Activated naive CD8-positive, alpha-beta T cell treated with anti-CD3 and anti-CD28 coated beads, Interleukin-2, amount 50 U/mL, for 24 hours (primary cell): ENCODE measurements at regions not wholly inside any gene's neighbourhood (a gene's known extent, or its start where the extent isn't known, plus 50 kb on each side); places are given as distances from the start of the nearest gene placed in this dataset.

Source experiments
- ATAC-seq: fragments of 150-1000 bp; cut with Tn5 transposase; one replicate; pipeline ENCODE4 v1.10.0; 2021
- DNase-seq: peaks from one replicate; pipeline ENCODE4 v3.0.0; 2021
- H3K27ac Mint-ChIP-seq: one replicate; pipeline ENCODE4 v1.8.0; 2021; ENCODE audit warnings: mild to moderate bottlenecking, mixed read lengths
- H3K27me3 Mint-ChIP-seq: one replicate; pipeline ENCODE4 v1.8.0; 2021; ENCODE audit warnings: mixed read lengths
- H3K36me3 Mint-ChIP-seq: one replicate; pipeline ENCODE4 v1.8.0; 2021; ENCODE audit warnings: low read depth, mixed read lengths
- H3K4me1 Mint-ChIP-seq: one replicate; pipeline ENCODE4 v1.8.0; 2021; ENCODE audit warnings: mixed read lengths
- H3K4me3 Mint-ChIP-seq: one replicate; pipeline ENCODE4 v1.8.0; 2021; ENCODE audit warnings: mild to moderate bottlenecking, moderate library complexity, mixed read lengths
- H3K9me3 Mint-ChIP-seq: one replicate; pipeline ENCODE4 v1.8.0; 2021; ENCODE audit warnings: mixed read lengths

DNA sequence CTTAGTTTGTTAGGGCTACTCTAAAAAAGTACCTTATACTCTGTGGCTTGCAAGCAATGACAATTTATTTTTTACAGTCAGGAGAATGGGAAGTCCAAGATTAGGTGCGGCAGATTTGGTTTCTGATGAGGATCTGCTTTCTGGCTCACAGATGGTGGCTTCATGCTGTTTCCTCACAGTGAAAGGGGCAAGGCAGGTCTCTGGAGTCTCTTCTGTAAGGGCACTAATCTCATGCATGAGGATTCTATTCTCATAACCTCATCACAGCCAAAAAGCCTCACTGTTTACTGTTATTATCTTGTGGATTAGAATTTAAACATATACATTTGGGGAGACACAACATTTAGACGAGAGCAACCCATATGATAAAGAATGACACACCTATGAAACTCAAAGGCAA, 1957.4 kb upstream of the SEL1L start:
- H3K27ac Mint-ChIP-seq = no peak overlapping the region

DNA sequence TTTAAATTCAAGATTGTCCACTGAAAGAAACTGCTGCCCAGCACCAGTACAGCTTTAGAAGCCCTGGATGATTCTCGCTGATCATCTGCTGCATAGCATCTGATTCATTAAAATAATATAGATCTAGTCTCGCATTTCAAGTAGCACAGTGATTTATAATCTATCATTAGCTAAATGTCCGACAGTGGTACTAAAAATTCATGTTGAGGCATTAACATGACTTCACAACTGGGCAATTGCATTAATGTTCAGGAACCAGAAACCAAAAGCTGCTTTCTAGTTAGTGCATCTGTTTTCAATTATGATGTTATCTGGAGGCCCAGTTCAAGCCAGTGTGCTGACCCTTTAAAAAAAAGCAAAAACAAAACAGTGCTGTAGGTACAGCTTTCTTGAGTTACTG, 1987.2 kb upstream of the SEL1L start:
- no peaks in the 10 kb centered on the region for H3K4me1 Mint-ChIP-seq
- H3K4me3 Mint-ChIP-seq = no peak overlapping the region
- H3K27ac Mint-ChIP-seq = no peak overlapping the region
- no peaks in the 10 kb centered on the region for H3K36me3 Mint-ChIP-seq
- ATAC-seq (no peak), DNase-seq (no peak)
- no peaks in the 10 kb centered on the region for H3K27me3 Mint-ChIP-seq
- H3K9me3 Mint-ChIP-seq = peaks cover 13% of the 10 kb centered on the region

More for the DNA sequence above, 1957.4 kb upstream of the SEL1L start:
- H3K4me3 Mint-ChIP-seq = no peak overlapping the region
- ATAC-seq (no peak), DNase-seq (no peak)
- H3K36me3 Mint-ChIP-seq = no peaks in the 10 kb centered on the region
- no peaks in the 10 kb centered on the region for H3K27me3 Mint-ChIP-seq
- no peaks in the 10 kb centered on the region for H3K4me1 Mint-ChIP-seq
- peaks cover 6% of the 10 kb centered on the region for H3K9me3 Mint-ChIP-seq

DNA sequence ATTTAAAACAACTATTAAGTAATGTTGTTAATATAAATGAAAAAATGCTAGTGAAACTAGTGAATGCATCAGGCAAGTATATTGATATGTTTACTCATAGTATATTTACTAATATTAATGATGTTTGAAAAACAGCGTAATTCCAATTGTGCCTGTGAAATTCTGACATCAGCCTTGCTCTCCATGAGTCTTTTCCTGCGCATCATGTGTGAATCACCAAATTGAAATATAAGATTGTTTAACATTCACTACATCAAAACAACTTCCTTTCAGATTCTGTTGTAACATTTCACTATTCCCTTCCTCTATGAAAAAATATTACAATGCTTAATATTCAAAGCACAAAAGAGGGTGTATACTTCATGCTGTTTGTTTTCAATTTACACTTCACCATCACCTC, 1995.9 kb upstream of the SEL1L start:
- Mint-ChIP-seq H3K27me3 (no peaks in the 10 kb centered on the region), H3K4me3 (no peak overlapping the region), H3K27ac (no peak overlapping the region)

DNA sequence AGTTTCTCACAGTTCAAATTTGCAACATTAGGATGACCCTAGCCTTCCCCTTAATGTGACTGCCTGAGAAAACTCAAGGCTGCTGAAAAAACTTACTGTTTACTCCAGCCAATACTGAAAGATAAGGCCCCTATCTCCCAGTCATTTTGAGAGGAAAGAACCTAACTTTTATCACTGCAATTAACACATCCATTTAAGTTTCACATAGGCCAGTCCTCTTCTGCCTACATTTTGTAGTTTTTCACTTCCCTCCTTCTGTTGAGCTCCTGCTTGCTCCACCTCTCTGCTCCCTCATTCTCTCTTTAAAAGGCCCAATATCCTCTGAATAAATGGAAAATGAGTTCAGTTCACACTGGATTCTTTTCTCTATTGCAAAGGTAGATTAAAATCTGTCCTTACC, 1996.2 kb upstream of the FLRT2 start:
- Mint-ChIP-seq H3K4me1 (no peaks in the 10 kb centered on the region), H3K36me3 (no peaks in the 10 kb centered on the region), H3K4me3 (no peak overlapping the region), H3K27ac (no peak overlapping the region), H3K27me3 (no peaks in the 10 kb centered on the region), H3K9me3 (peaks cover 10% of the 10 kb centered on the region)
- ATAC-seq (no peak), DNase-seq (no peak)

More for the DNA sequence above, 1995.9 kb upstream of the SEL1L start:
- no peak for DNase-seq
- ATAC-seq = no peak
- Mint-ChIP-seq H3K36me3 (no peaks in the 10 kb centered on the region), H3K9me3 (peaks cover 10% of the 10 kb centered on the region), H3K4me1 (no peaks in the 10 kb centered on the region)

DNA sequence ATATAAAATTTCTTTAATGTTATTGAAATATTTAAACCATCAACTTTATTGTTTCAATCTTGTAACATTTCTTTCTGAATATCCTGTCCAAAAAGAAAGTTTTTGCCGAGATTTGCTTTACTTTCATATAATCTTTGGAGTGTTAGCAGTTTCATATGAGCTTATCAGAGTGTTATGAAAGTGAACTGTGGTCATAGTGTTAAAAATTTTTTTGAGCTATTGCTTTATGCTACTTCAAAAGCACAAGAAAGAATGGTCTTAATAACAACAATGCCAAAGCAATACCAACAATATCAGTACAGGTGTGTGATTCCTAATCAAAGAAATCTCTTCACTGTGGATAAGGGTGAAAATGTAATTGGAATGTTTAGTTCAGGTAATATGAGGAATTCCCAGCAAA, 1994.9 kb upstream of the FLRT2 start:
- H3K27me3 Mint-ChIP-seq = no peaks in the 10 kb centered on the region
- DNase-seq (no peak), ATAC-seq (no peak)
- no peak overlapping the region for H3K4me3 Mint-ChIP-seq
- no peaks in the 10 kb centered on the region for H3K4me1 Mint-ChIP-seq
- H3K9me3 Mint-ChIP-seq = peaks cover 10% of the 10 kb centered on the region
- H3K36me3 Mint-ChIP-seq = no peaks in the 10 kb centered on the region
- H3K27ac Mint-ChIP-seq = no peak overlapping the region

DNA sequence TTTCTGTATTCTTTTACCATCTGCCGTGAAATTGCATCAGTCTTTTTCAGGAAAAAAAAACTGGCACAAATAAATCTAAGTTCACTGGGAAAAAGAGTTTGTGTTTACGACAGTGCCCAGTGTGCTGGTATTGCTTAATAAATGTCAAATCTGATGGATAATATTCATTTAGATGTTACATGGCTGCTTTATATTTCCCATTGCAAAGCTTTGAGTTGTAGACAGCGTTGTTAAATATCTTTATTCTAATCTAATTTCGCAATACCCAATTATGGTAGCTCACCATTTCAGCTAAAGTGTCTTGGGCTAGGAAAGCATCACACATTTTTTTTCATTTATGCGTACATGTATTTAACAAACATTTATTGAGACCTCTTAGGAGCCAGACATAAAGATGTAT, 1994.5 kb upstream of the FLRT2 start:
- peaks cover 10% of the 10 kb centered on the region for H3K9me3 Mint-ChIP-seq
- no peak for ATAC-seq
- no peak for DNase-seq
- no peak overlapping the region for H3K4me3 Mint-ChIP-seq
- no peak overlapping the region for H3K27ac Mint-ChIP-seq
- H3K27me3 Mint-ChIP-seq = no peaks in the 10 kb centered on the region
- H3K4me1 Mint-ChIP-seq = no peaks in the 10 kb centered on the region
- no peaks in the 10 kb centered on the region for H3K36me3 Mint-ChIP-seq

DNA sequence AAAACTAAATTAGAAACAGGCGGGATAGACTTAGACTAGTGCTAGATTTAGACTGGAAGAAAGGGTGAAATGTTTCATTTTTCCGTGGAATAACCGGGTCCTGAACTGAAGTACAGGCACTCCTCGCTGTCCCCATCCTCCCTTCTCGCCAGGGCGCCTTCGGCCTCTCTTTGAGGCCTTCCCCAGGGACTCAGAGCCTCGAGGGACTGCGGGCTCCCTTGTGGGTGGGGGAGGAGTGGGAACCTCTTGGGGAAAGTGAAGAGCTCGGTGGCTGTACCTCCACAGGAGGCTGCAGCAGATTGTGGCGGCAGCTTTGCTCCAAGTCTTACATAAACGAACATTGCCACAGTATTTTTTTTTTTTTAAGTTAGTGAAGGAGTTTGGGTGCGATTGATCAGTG, 1988.8 kb upstream of the FLRT2 start:
- no peaks in the 10 kb centered on the region for H3K27me3 Mint-ChIP-seq
- no peak for ATAC-seq

DNA sequence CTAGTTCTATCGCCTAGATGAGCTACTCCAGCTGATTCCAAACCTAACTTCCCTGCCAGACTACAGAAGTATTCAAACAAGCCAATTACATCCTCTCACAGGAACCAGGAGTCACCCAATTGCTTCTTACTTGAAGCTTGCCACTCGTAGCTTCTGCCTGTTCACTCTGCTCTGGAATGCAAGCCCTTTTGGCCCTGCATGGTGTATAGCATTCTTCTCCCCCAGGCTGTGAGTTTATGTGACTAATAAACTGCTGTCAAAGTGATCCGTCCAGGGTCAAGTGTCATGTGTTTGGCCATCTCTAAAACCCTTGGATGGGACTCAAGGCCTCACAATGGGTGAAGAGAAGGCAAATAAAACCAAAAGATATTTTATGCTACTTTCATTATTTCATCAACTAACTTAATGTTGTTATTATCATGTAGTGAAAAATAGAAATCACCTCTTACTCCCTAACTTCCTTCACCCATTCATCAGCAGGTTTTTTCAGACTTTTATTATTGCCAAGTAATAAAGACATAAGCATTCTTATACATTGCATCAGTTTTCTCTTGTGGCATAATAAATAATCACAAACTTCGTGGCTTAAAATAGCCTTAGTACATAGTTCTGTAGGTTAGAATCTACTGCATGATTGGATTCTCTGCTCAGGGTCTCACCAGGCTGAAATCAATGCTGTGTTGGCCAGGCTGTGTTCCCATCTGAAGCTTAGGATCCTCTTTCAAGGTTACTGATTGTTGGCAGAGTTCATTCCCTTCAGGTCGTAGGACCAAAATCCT, 1981.7 kb upstream of the FLRT2 start:
- no peak for ATAC-seq
- Mint-ChIP-seq H3K4me1 (no peaks in the 10 kb centered on the region), H3K9me3 (peaks cover 6% of the 10 kb centered on the region), H3K27me3 (no peaks in the 10 kb centered on the region), H3K27ac (no peak overlapping the region), H3K4me3 (no peak overlapping the region), H3K36me3 (no peaks in the 10 kb centered on the region)
- no peak for DNase-seq

More for the DNA sequence above, 1988.8 kb upstream of the FLRT2 start:
- Mint-ChIP-seq H3K36me3 (no peaks in the 10 kb centered on the region), H3K4me3 (no peak overlapping the region), H3K27ac (no peak overlapping the region), H3K9me3 (peaks cover 2% of the 10 kb centered on the region), H3K4me1 (no peaks in the 10 kb centered on the region)
- no peak for DNase-seq

DNA sequence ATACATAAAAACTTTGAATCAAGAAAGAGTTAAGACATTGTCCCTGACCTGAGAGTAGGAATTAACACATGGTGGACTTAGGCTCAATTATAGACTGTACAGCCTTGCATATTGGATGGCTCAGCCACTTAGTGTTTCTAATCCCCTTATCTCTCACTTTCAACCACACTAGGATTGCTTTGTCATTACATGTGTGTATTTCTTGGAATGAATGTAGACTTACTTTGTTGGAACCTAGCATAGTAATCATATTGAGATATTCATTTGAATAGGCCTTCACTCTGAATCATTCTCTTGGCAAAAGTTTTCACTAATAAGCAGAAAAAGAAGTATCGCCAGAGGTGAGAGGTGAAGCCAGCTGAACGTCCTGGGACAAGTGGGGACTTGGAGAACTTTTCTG, 1973.9 kb upstream of the FLRT2 start:
- Mint-ChIP-seq H3K9me3 (peaks cover 10% of the 10 kb centered on the region), H3K27ac (no peak overlapping the region), H3K4me3 (no peak overlapping the region), H3K27me3 (no peaks in the 10 kb centered on the region), H3K4me1 (no peaks in the 10 kb centered on the region), H3K36me3 (no peaks in the 10 kb centered on the region)
- ATAC-seq = no peak
- no peak for DNase-seq

DNA sequence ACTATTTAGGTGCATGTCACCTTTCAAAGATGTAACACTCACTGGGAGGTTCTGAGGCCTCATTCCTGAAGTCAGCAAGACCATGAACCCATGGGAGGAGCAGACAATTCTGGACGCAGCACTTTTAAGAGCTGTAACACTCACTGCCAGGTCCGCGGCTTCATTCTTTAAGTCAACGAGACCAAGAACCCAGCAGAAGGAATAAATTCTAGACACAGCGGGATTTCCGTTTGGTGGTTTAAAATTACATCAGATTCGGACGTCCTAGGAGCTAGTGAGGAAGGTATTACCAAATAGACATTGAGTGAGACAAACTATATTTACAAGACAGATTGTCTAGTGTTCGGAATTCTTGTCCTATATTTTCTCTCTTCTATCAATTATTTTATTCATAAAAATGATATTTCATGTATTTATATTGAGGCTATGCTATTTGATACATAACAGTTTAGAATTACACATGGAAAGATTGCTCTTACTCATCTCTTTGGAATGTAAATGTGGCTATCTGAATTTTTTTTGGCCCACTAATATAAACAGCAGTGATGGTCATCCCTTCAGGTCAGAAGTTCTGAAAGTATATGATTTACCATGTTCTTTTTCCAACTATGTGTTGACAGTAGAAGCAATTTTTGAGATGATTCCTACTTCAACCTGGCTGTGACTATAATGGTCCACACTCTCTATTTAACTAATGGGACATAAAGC, 1973.0 kb upstream of the FLRT2 start:
- H3K4me3 Mint-ChIP-seq = no peak overlapping the region
- H3K27me3 Mint-ChIP-seq = no peaks in the 10 kb centered on the region
- ATAC-seq = no peak
- no peak for DNase-seq
- H3K4me1 Mint-ChIP-seq = no peaks in the 10 kb centered on the region
- H3K36me3 Mint-ChIP-seq = no peaks in the 10 kb centered on the region
- H3K27ac Mint-ChIP-seq = no peak overlapping the region
- peaks cover 10% of the 10 kb centered on the region for H3K9me3 Mint-ChIP-seq

DNA sequence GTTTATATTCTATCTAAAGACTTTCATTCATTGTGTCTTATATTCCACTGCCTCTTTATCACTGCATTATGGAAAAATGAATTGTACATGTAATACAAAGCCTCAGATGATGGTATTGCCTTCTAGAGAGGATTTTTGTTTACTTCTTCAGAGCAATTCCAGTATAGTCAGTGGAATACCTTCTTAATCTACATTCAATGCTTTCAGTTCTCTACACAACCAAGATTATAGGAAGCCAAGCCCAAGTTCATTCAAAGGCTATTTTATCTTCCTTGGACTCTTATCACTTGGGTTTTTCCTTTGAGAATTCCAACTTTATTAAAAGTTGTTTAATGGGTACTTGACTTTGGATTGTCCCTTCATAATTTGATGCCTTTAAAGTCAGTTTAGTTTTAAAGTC, 1971.0 kb upstream of the FLRT2 start:
- no peaks in the 10 kb centered on the region for H3K36me3 Mint-ChIP-seq
- DNase-seq (no peak), ATAC-seq (no peak)
- no peaks in the 10 kb centered on the region for H3K4me1 Mint-ChIP-seq
- no peak overlapping the region for H3K4me3 Mint-ChIP-seq
- H3K27ac Mint-ChIP-seq = no peak overlapping the region
- H3K9me3 Mint-ChIP-seq = peaks cover 10% of the 10 kb centered on the region
- no peaks in the 10 kb centered on the region for H3K27me3 Mint-ChIP-seq

DNA sequence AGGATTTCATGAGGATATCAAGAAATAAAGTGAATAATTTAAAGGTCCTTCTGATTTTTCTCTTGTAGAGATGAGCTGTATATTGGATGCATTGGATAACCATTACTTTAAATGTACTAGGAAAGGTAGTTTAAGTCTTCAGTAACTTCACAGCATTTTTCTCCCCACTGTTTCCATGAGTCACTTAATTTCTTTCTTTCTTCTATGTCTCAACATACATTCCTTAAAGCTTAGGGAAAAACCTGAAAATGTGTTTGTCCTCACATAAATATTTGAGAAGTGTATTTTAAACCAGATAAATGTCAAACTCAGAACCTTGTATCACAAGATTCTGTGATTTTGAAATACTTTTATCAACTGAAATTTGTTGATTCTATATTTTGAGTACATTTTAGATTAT, 1970.2 kb upstream of the FLRT2 start:
- no peak overlapping the region for H3K27ac Mint-ChIP-seq
- no peak for DNase-seq
- H3K4me3 Mint-ChIP-seq = no peak overlapping the region

DNA sequence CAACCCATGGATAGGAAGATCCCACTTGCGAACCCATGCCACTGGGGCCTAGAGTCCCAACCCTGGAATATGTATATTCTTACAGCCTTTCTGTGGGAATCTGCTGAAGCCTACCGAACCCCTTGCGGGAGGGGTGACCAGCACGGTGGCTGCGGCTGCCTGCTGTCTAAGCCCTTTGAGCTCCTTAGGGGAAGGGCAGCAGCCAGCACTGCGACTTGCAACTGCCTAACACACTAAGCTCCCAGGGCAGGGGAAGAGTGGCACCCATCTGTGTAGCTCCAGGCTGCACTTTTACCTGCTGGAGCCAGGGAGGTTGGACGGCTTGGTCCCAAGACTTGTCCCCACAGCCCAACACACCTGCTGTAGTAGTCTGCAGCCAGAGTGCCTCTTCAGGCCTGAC, 1968.7 kb upstream of the FLRT2 start:
- Mint-ChIP-seq H3K4me1 (no peaks in the 10 kb centered on the region), H3K9me3 (peaks cover 10% of the 10 kb centered on the region), H3K27ac (no peak overlapping the region), H3K36me3 (no peaks in the 10 kb centered on the region), H3K4me3 (no peak overlapping the region), H3K27me3 (no peaks in the 10 kb centered on the region)
- no peak for DNase-seq
- no peak for ATAC-seq

More for the DNA sequence above, 1970.2 kb upstream of the FLRT2 start:
- no peak for ATAC-seq
- Mint-ChIP-seq H3K36me3 (no peaks in the 10 kb centered on the region), H3K9me3 (peaks cover 10% of the 10 kb centered on the region), H3K4me1 (no peaks in the 10 kb centered on the region), H3K27me3 (no peaks in the 10 kb centered on the region)

DNA sequence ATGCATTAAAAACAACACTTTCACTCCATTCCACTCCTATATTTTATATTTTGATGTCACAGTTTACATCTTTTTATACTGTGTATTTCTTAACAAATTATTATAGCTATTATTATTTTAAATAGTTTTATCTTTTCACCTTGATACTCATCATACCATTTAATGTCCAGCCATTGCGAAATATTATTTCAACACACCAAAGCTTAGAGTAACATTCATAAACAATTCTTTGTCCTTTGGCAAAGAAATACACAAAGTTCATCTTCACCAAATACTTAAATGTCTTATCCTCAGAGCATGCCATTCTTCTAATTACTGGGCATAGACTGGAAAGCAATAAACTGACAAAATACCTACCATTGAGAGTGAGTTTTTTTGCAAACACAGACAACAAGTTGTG, 1963.4 kb upstream of the FLRT2 start:
- no peak overlapping the region for H3K4me3 Mint-ChIP-seq
- H3K27ac Mint-ChIP-seq = no peak overlapping the region
- H3K27me3 Mint-ChIP-seq = no peaks in the 10 kb centered on the region
- DNase-seq = no peak
- no peak for ATAC-seq
- no peaks in the 10 kb centered on the region for H3K36me3 Mint-ChIP-seq
- no peaks in the 10 kb centered on the region for H3K4me1 Mint-ChIP-seq
- H3K9me3 Mint-ChIP-seq = peaks cover 10% of the 10 kb centered on the region

DNA sequence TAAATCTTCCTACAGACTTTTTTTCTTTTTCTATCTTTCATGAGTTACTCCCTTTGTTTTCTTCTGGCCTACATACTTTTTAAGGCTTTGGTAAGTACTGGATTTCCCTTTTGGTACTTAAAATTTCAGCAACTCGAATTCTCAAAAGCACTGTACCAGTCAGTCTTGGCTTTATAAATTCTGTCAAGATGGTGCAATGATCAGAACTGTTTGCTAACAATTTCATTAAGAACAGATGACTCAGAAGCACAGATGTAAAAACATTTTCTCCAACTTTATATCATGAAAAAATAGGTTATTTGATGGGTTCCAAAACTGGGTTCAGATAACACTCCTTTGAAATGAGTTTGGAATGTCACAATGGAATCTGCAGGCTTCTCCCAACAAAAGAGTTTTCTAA, 1961.8 kb upstream of the FLRT2 start:
- ATAC-seq = no peak
- no peaks in the 10 kb centered on the region for H3K36me3 Mint-ChIP-seq
- no peaks in the 10 kb centered on the region for H3K4me1 Mint-ChIP-seq
- H3K27me3 Mint-ChIP-seq = no peaks in the 10 kb centered on the region
- DNase-seq = no peak
- peaks cover 10% of the 10 kb centered on the region for H3K9me3 Mint-ChIP-seq
- H3K4me3 Mint-ChIP-seq = no peak overlapping the region
- no peak overlapping the region for H3K27ac Mint-ChIP-seq
